ENCODE measurements at regions not wholly inside any gene's neighbourhood (a gene's known extent, or its start where the extent isn't known, plus 50 kb on each side); places are given as distances from the start of the nearest gene placed in this dataset.
"Not testable (repeated sequence)": the region's sequence is repeated elsewhere in the genome, so short reads cannot be mapped to it uniquely, and the experiment has no call there.

GRCh38 chr6:79431537-79431933, 105.7 kb downstream of the LCA5 start:
- no peak for DNase-seq (ENCODE audit: insufficient read length, low spot score)
- no peak for FAIRE-seq

GRCh38 chr6:79430913-79431536, 106.2 kb downstream of the LCA5 start:
- no peak for FAIRE-seq
- DNase-seq (ENCODE audit: insufficient read length, low spot score) = no peak

GRCh38 chr6:79427721-79428120, 109.5 kb downstream of the LCA5 start:
- FAIRE-seq (no peak), DNase-seq (ENCODE audit: insufficient read length, low spot score) (no peak)

GRCh38 chr6:79426625-79427278, 110.5 kb downstream of the LCA5 start:
- no peak for FAIRE-seq

GRCh38 chr6:79425589-79426311, 111.5 kb downstream of the LCA5 start:
- FAIRE-seq (no peak), DNase-seq (ENCODE audit: insufficient read length, low spot score) (no peak)

More at GRCh38 chr6:79426625-79427278, 110.5 kb downstream of the LCA5 start:
- DNase-seq (ENCODE audit: insufficient read length, low spot score) = no peak

GRCh38 chr6:79423216-79423615, 114.0 kb downstream of the LCA5 start:
- no peak for DNase-seq (ENCODE audit: insufficient read length, low spot score)
- FAIRE-seq = no peak

GRCh38 chr6:79422666-79423065, 114.6 kb downstream of the LCA5 start:
- DNase-seq (ENCODE audit: insufficient read length, low spot score) = no peak

GRCh38 chr6:79421707-79422484, 115.3 kb downstream of the LCA5 start:
- DNase-seq (ENCODE audit: insufficient read length, low spot score) = no peak
- peak; percentile 14 for FAIRE-seq

More at GRCh38 chr6:79422666-79423065, 114.6 kb downstream of the LCA5 start:
- FAIRE-seq = no peak

GRCh38 chr6:79421001-79421411, 116.2 kb downstream of the LCA5 start:
- DNase-seq (ENCODE audit: insufficient read length, low spot score) (no peak), FAIRE-seq (no peak)

- FAIRE-seq = no peak
- DNase-seq (ENCODE audit: insufficient read length, low spot score) = no peak
These were observed 117.2 kb downstream of the LCA5 start for GRCh38 chr6:79420054-79420453.

GRCh38 chr6:79416931-79417330, 120.3 kb downstream of the LCA5 start:
- no peak for FAIRE-seq
- DNase-seq (ENCODE audit: insufficient read length, low spot score) = no peak

GRCh38 chr6:79413562-79414002, 123.6 kb downstream of the LCA5 start:
- FAIRE-seq (no peak), DNase-seq (ENCODE audit: insufficient read length, low spot score) (no peak)

GRCh38 chr6:79410806-79411205, 126.4 kb downstream of the LCA5 start:
- FAIRE-seq (no peak), DNase-seq (ENCODE audit: insufficient read length, low spot score) (no peak)

GRCh38 chr6:79408256-79408974, 128.8 kb downstream of the LCA5 start:
- DNase-seq (ENCODE audit: insufficient read length, low spot score) (no peak), FAIRE-seq (no peak)

GRCh38 chr6:79404677-79405076, 132.6 kb downstream of the LCA5 start:
- DNase-seq (ENCODE audit: insufficient read length, low spot score) (no peak), FAIRE-seq (no peak)

- DNase-seq (ENCODE audit: insufficient read length, low spot score) (no peak), FAIRE-seq (no peak)
These were observed 133.0 kb downstream of the LCA5 start for GRCh38 chr6:79404261-79404660.

- no peak for DNase-seq (ENCODE audit: insufficient read length, low spot score)
- no peak for FAIRE-seq
These were observed 133.7 kb downstream of the LCA5 start for GRCh38 chr6:79403563-79403962.

GRCh38 chr6:79403086-79403485, 134.1 kb downstream of the LCA5 start:
- FAIRE-seq = no peak
- DNase-seq (ENCODE audit: insufficient read length, low spot score) = no peak

- FAIRE-seq (no peak), DNase-seq (ENCODE audit: insufficient read length, low spot score) (no peak)
These were observed 137.7 kb downstream of the LCA5 start for GRCh38 chr6:79399499-79399898.

- not testable (repeated sequence) for DNase-seq (ENCODE audit: insufficient read length, low spot score); FAIRE-seq
These were observed 138.6 kb downstream of the LCA5 start for GRCh38 chr6:79398617-79399016.

Data from GM19239 (cell line).